CD14-positive monocyte (primary cell): ENCODE measurements at regions not wholly inside any gene's neighbourhood (a gene's known extent, or its start where the extent isn't known, plus 50 kb on each side); places are given as distances from the start of the nearest gene placed in this dataset.
"Not testable (repeated sequence)": the region's sequence is repeated elsewhere in the genome, so short reads cannot be mapped to it uniquely, and the experiment has no call there.

Source experiments
- DNase-seq, 3 donors: peaks; one replicate each; pipeline ENCODE4 v3.0.0-alpha.2; 2011 to 2022
- H2AFZ ChIP-seq: 2 replicates; pipeline ENCODE4 v1.6.0; 2012; ENCODE audit warnings: mild to moderate bottlenecking, low read depth, low read length, inconsistent platforms; ENCODE audit not compliant: insufficient read depth, poor library complexity, severe bottlenecking
- H3K27ac ChIP-seq, 2 donors: 1 replicate in 1 of 2; 2 replicates in 1 of 2; pipeline ENCODE4 v1.5.1; 2012 to 2013; ENCODE audit warnings: low read length in 2 of 2, control low read depth in 1 of 2, inconsistent platforms in 1 of 2, low read depth in 1 of 2, mild to moderate bottlenecking in 1 of 2
- H3K27me3 ChIP-seq, 2 donors: one replicate each; pipeline versions ENCODE4 v1.6.0 to v1.6.1; 2011 to 2013; ENCODE audit warnings: low read length in 2 of 2; ENCODE audit not compliant: control insufficient read depth in 2 of 2, insufficient read depth in 2 of 2
- H3K36me3 ChIP-seq, 2 donors: replicated peaks in 1 of 2; 1 replicate in 1 of 2; 2 replicates in 1 of 2; pipeline versions ENCODE4 v1.5.1 to v1.6.1; 2012 to 2013; ENCODE audit warnings: low read length in 2 of 2, control low read depth in 1 of 2, inconsistent platforms in 1 of 2, mild to moderate bottlenecking in 1 of 2; ENCODE audit not compliant: insufficient read depth in 2 of 2, control insufficient read depth in 1 of 2
- H3K4me1 ChIP-seq, 2 donors: 1 replicate in 1 of 2; 2 replicates in 1 of 2; pipeline versions ENCODE4 v1.5.1 to v1.6.1; 2012 to 2013; ENCODE audit warnings: low read length in 2 of 2, control low read depth in 1 of 2, inconsistent platforms in 1 of 2, mild to moderate bottlenecking in 1 of 2, moderate library complexity in 1 of 2; ENCODE audit not compliant: insufficient read depth in 2 of 2, control insufficient read depth in 1 of 2
- H3K4me2 ChIP-seq: replicated peaks from 2 replicates; pipeline ENCODE3; 2012; ENCODE audit warnings: low read length, moderate library complexity, mild to moderate bottlenecking; ENCODE audit not compliant: poor library complexity, severe bottlenecking; ENCODE audit errors: extremely low read depth
- H3K4me3 ChIP-seq, 3 experiments: fragments of 200-600 bp in 1 of 3; sonication (generic) in 1 of 3; replicated peaks in 1 of 3; 1 replicate in 2 of 3; 2 replicates in 1 of 3; pipeline ENCODE4 v1.5.1; 2011 to 2013; ENCODE audit warnings: low read length in 3 of 3, mild to moderate bottlenecking in 3 of 3, control low read depth in 2 of 3, low read depth in 2 of 3, inconsistent platforms in 1 of 3, moderate library complexity in 1 of 3
- H3K79me2 ChIP-seq: 2 replicates; pipeline ENCODE4 v1.6.0; 2012; ENCODE audit warnings: mild to moderate bottlenecking, control low read depth, inconsistent platforms, low read length, moderate library complexity; ENCODE audit not compliant: insufficient read depth
- H3K9ac ChIP-seq: 2 replicates; pipeline ENCODE4 v1.6.0; 2017; ENCODE audit warnings: low read length, mild to moderate bottlenecking; ENCODE audit not compliant: insufficient read depth, poor library complexity, severe bottlenecking
- H3K9me3 ChIP-seq, 2 donors: replicated peaks in 1 of 2; 1 replicate in 1 of 2; 2 replicates in 1 of 2; pipeline versions ENCODE4 v1.5.1 to v1.6.1; 2012 to 2013; ENCODE audit warnings: low read length in 2 of 2, control low read depth in 1 of 2; ENCODE audit not compliant: control insufficient read depth in 1 of 2, insufficient read depth in 1 of 2
- H4K20me1 ChIP-seq: 2 replicates; pipeline ENCODE4 v1.6.0; 2012; ENCODE audit warnings: mild to moderate bottlenecking, low read length, control low read depth, moderate library complexity; ENCODE audit not compliant: insufficient read depth
- H3K27ac Mint-ChIP-seq, 7 donors: one replicate each; pipeline ENCODE4 v1.8.0; 2020; ENCODE audit warnings: mild to moderate bottlenecking in 7 of 7, mixed read lengths in 7 of 7, moderate library complexity in 6 of 7, inconsistent platforms in 2 of 7
- H3K27me3 Mint-ChIP-seq, 3 donors: one replicate each; pipeline ENCODE4 v1.8.0; 2021 to 2022; ENCODE audit warnings: low read depth in 3 of 3, mild to moderate bottlenecking in 3 of 3, mixed read lengths in 3 of 3, moderate library complexity in 3 of 3, inconsistent platforms in 1 of 3
- H3K36me3 Mint-ChIP-seq, 2 donors: one replicate each; pipeline ENCODE4 v1.8.0; 2020; ENCODE audit warnings: mixed read lengths in 2 of 2, inconsistent platforms in 1 of 2, mild to moderate bottlenecking in 1 of 2
- H3K4me1 Mint-ChIP-seq: one replicate; pipeline ENCODE4 v1.8.0; 2020; ENCODE audit warnings: mild to moderate bottlenecking, mixed read lengths
- H3K4me3 Mint-ChIP-seq, 2 donors: one replicate each; pipeline ENCODE4 v1.8.0; 2020; ENCODE audit warnings: mild to moderate bottlenecking in 2 of 2, mixed read lengths in 2 of 2, moderate library complexity in 1 of 2
- H3K9me3 Mint-ChIP-seq, 7 donors: one replicate each; pipeline ENCODE4 v1.8.0; 2020 to 2022; ENCODE audit warnings: mixed read lengths in 7 of 7, mild to moderate bottlenecking in 6 of 7, moderate library complexity in 6 of 7, inconsistent platforms in 2 of 7
- WGBS: methylation state at CpG from one replicate; pipeline ENCODE4 v1.1.5; 2013; ENCODE audit warnings: missing lambda C conversion rate; ENCODE audit not compliant: insufficient coverage; 5-methylcytosine and 5-hydroxymethylcytosine counted together
- intact Hi-C, 2 donors: fragments of 100-400 bp; cut with micrococcal nuclease; formaldehyde crosslinking; loops; one replicate each; pipeline versions ENCODE4 v1.15.0 to v1.15.1; 2023
- TF ChIP-seq, protein P1 (sequence below): fragments of 200-600 bp; IDR thresholded peaks from one replicate; pipeline ENCODE4 v1.8.0; 2022; ENCODE audit warnings: antibody characterized with exemption, mild to moderate bottlenecking

DNA sequence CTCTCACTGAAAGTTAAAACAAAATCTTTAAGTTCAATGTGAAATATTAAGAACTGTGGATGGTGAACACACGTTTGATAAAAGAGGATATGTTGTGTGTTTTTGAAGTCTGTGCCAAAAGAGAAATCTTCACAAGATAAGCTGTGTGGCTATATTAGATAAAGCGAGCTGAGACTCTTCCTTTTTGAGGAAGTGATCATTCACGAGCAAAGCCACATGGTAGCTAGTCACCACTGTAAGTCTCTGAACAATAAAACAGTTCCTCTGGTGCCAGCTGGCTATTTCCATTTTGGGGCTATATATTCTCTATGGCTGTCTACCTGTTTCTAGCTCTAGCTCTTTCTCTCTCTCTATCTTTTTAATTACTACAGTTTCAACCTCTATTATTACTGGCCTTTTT is 1849.2 kb upstream of the C9orf72 start:
- H3K36me3 ChIP-seq, result no peaks in the 10 kb centered on the region
- H3K9me3 ChIP-seq, result no peaks in the 10 kb centered on the region
- no peak for DNase-seq
- no peak overlapping the region for H2AFZ ChIP-seq
- no peak overlapping the region for H3K27ac ChIP-seq
- no peaks in the 10 kb centered on the region for H3K4me1 Mint-ChIP-seq
- no peak overlapping the region for H3K27ac Mint-ChIP-seq
- no peak overlapping the region for H3K4me2 ChIP-seq
- no peaks in the 10 kb centered on the region for H4K20me1 ChIP-seq
- no peaks in the 10 kb centered on the region for H3K4me1 ChIP-seq
- 10% methylated on average over 2 of the region's 3 CpGs for WGBS
- H3K27me3 Mint-ChIP-seq, result no peaks in the 10 kb centered on the region
- no peak overlapping the region for H3K9ac ChIP-seq
- peaks cover 0 to 9% (median 0%) of the 10 kb centered on the region in 7 donors for H3K9me3 Mint-ChIP-seq
- intact Hi-C loops, result no loop called here
- no peak overlapping the region for H3K4me3 Mint-ChIP-seq
- H3K36me3 Mint-ChIP-seq, result no peaks in the 10 kb centered on the region
- no peak overlapping the region for H3K4me3 ChIP-seq
- H3K27me3 ChIP-seq, result no peaks in the 10 kb centered on the region
- H3K79me2 ChIP-seq, result no peaks in the 10 kb centered on the region
- TF ChIP-seq, protein P1, sequence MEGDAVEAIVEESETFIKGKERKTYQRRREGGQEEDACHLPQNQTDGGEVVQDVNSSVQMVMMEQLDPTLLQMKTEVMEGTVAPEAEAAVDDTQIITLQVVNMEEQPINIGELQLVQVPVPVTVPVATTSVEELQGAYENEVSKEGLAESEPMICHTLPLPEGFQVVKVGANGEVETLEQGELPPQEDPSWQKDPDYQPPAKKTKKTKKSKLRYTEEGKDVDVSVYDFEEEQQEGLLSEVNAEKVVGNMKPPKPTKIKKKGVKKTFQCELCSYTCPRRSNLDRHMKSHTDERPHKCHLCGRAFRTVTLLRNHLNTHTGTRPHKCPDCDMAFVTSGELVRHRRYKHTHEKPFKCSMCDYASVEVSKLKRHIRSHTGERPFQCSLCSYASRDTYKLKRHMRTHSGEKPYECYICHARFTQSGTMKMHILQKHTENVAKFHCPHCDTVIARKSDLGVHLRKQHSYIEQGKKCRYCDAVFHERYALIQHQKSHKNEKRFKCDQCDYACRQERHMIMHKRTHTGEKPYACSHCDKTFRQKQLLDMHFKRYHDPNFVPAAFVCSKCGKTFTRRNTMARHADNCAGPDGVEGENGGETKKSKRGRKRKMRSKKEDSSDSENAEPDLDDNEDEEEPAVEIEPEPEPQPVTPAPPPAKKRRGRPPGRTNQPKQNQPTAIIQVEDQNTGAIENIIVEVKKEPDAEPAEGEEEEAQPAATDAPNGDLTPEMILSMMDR, result no peak

DNA sequence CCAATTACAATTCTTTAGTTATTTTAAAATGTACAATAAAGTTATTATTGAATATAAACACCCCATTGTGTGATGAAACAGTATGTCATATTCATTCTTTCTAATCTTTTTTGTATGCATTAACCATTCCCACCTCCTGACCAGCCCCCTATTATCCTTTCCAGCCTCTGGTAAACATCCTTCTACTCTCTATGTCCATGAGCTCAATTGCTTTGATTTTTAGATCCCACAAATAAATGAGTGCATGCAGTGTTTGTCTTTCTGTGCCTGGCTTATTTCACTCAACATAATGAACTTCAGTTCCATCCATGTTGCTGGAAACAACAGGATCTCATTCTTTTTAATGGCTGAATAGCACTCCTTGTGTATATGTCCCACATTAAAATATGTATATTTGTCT is 1858.9 kb upstream of the C9orf72 start:
- H4K20me1 ChIP-seq, result no peaks in the 10 kb centered on the region
- H3K4me3 Mint-ChIP-seq, result no peak overlapping the region
- no peaks in the 10 kb centered on the region for H3K27me3 ChIP-seq
- no peaks in the 10 kb centered on the region for H3K36me3 ChIP-seq
- no peaks in the 10 kb centered on the region for H3K4me1 Mint-ChIP-seq
- no peak for DNase-seq
- no peak overlapping the region for H3K4me3 ChIP-seq
- TF ChIP-seq, protein P1, result no peak
- no peak overlapping the region for H3K9ac ChIP-seq
- intact Hi-C loops, result no loop called here
- H3K4me1 ChIP-seq, result no peaks in the 10 kb centered on the region
- no peak overlapping the region for H3K4me2 ChIP-seq
- peaks cover 0 to 2% of the 10 kb centered on the region in 2 donors for H3K9me3 ChIP-seq
- no peak overlapping the region for H3K27ac Mint-ChIP-seq
- no peaks in the 10 kb centered on the region for H3K79me2 ChIP-seq
- no peak overlapping the region for H3K27ac ChIP-seq
- H2AFZ ChIP-seq, result no peak overlapping the region
- H3K36me3 Mint-ChIP-seq, result no peaks in the 10 kb centered on the region
- peaks cover 0 to 1% (median 0%) of the 10 kb centered on the region in 3 donors for H3K27me3 Mint-ChIP-seq
- H3K9me3 Mint-ChIP-seq, result peaks cover 0 to 8% (median 5%) of the 10 kb centered on the region in 7 donors

DNA sequence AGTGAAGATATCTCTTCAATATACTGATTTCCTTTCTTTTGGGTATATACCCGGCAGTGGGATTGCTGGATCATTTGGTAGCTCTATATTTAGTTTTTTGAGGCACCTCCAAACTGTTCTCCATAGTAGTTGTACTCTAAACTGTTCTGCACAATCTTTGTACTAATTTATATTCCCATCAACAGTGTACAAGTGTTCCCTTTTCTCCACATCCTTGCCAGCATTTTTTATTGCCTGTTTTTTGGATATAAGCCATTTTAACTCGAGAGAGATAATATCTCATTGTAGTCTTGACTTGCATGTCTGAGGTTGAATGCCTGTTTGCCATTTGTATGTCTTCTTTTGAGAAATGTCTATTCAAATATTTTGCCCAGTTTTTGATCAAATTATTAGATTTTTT is 1859.4 kb upstream of the C9orf72 start:
- H3K4me3 Mint-ChIP-seq, H3K9ac ChIP-seq, H4K20me1 ChIP-seq, H3K4me1 ChIP-seq, H3K27ac Mint-ChIP-seq, H3K4me1 Mint-ChIP-seq, H2AFZ ChIP-seq, intact Hi-C loops, H3K9me3 ChIP-seq, H3K36me3 Mint-ChIP-seq, H3K36me3 ChIP-seq, H3K27me3 Mint-ChIP-seq, H3K4me3 ChIP-seq, H3K27me3 ChIP-seq, H3K4me2 ChIP-seq, DNase-seq, H3K27ac ChIP-seq, H3K79me2 ChIP-seq, H3K9me3 Mint-ChIP-seq: not testable (repeated sequence)
- WGBS, result no CpG with 5 or more reads among the region's 2 CpGs
